ENCODE measurements at regions not wholly inside any gene's neighbourhood (a gene's known extent, or its start where the extent isn't known, plus 50 kb on each side); places are given as distances from the start of the nearest gene placed in this dataset.

GRCh38 chr10:124225467-124226270, 132.3 kb upstream of the CHST15 start:
- DNase-seq: no peak

- no peak for DNase-seq
Measured at GRCh38 chr10:124225029-124225466, 131.7 kb upstream of the CHST15 start.

DNA sequence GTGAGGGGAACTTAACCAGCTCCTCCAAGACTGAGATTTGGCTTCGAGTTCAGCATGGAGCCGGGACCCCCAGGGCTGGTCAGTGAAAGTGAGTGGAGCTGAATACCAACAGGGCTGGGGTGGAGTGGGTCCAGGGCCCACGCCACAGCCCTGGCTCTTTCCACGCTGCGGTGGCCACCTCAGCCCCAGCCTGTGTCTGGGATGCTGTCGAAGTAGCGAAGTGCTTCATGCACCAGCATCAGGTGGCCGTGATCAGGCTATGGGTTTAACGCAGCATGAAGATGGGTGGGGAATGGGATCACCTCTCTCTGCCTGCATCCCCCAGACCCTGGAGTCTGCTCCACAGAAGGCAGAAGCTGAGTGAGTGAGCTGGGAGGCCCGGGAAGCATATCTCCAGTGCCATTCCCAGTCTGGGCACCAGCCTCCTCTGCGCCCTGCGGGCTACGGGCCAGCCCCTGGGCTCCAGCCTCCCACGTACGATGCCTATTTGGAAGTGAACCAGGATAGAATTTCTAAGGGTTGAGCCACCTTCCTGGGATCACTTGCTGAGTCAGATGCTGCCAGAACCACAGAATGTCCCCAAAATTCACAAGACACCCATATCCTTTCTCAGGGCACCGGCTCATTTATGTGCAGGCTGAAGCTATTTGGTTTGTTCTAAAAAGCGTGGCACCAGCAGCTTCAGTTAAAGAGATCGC, 131.1 kb upstream of the CHST15 start:
- DNase-seq: no peak

DNA sequence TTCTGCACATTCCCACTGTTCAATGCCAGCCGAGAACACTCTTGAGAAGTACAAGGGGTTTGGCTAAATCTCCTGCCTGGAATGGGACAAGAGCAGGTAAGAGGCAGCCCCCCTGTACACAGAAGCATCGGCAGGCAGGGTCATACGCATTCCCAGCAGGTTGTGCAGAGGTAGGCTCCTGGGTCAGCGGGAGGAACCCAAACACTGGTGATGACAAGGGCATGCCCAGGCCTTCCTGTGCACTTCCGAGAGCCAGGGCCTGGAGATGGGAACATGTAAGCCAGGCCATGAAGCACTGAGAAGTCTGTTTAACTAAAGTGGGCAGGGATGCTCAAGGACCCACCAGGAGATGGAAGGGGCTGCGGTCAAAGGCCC, 130.3 kb upstream of the CHST15 start:
- no peak for DNase-seq

DNA sequence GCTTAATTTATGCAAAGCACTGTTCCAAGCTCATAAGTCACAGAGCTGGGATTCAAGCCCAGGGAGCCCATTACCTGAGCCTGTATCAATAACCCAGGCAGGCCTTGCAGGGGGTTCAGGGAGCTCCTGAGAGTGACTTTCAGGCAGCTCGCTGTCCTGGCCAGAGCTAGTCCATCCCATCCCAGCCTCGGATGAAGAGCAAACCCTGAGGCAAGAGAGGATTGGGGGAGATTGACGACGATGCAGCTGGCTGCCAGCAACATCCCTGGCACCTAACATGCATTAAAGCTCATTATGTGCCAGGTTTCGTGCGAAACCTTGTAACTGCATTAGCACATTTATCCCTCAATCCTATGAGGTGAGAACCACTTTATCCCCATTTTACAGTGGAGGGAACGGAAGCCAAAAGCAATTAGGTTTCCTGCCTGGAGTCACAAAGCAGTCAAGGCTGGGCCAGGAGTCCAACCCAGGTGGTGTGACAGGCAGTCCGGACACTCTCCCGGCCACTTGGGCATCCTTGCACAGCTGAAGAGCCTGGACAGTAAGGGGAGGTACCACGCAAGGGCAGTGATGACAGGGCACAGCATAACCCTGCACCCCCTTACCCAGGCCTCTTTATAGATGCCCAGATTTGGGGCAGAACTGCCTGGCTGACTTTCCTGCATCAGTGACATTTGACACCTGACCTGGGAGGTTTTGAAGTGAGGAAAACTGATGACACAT, 129.8 kb upstream of the CHST15 start:
- no peak for DNase-seq

GRCh38 chr10:124222318-124222987, 129.1 kb upstream of the CHST15 start:
- DNase-seq: no peak

- DNase-seq: no peak
Measured at GRCh38 chr10:124221356-124222317, 128.2 kb upstream of the CHST15 start.

DNA sequence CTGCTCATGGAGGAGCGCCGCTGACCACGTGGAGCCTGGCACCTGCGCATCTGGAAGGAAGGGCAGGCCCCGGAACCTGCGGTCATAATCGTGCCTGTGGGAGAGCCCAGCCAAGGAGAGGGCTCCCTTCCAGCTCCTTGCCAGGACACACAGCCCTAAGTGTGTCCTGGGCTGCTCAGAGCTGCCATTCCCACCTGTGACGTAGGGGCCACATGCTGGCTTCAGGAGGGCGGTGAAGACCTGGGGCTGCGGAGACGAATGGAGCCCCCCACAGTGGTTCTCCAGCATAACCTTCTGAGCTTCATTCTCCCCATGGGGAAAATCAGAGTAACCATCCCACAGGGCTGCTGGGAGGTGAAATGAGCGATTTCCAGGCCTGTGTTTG, 127.6 kb upstream of the CHST15 start:
- DNase-seq: no peak

DNA sequence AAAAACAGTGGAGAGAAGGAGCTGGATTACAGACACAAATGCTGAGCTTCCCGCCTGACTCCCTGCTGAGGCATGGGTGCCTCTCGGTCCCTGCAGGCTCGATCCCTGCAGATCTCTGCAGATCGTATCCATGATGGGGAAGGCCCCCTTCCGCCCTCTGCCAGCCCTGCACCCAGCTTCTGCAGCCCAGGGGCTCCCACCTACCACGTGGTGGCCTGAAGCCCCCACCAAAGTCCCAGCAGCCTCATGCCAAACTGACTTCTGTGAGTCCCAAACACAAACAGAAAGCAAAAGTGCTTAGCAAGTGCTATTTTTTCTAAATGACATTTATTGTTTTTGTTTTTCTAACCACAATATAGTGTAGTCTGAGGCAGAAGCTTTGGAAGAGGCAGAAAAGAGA, 127.1 kb upstream of the CHST15 start:
- DNase-seq: no peak

- DNase-seq: no peak
Measured at GRCh38 chr10:124219655-124220054, 126.3 kb upstream of the CHST15 start.

GRCh38 chr10:124219062-124219461, 125.7 kb upstream of the CHST15 start:
- no peak for DNase-seq

- DNase-seq: no peak
Measured at GRCh38 chr10:124217906-124218804, 124.8 kb upstream of the CHST15 start.

- DNase-seq: no peak
Measured at GRCh38 chr10:124217031-124217430, 123.6 kb upstream of the CHST15 start.

DNA sequence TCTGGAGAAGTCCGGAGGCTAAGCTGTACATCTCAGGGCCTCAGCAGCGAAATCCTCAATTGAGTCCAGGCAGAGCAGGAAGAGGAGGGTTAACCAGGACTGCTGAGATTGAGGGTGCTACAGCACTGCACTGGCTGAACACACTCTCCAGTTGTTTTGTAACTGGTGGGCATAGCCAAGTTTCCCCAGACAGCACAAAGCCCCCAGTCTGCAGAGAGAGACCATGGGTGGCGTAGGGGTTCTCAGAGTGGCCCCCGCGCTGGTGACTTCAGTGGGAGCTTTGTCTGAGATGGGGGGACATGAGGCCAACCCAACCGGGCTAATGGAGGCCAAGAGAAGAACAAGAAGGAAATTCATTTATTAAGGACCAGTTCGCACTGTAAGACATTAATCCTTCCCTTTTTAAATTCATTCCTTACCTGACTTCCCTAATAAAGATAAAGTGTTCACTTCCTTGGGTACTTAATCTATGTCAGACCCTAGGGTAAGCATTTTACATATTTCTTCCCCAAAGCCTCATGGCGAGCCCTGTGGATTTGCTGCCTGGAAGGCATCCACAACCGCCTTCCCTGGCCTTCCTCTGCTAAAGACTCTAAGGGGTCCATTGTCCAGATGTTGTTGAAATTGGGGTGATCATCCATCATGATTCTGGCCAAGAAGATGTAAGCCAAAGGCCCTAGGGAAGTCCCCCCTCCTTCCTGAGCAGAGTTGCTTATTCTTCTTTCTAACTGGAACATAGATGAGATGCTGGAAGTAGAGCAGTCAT, 121.4 kb upstream of the CHST15 start:
- DNase-seq: no peak

DNA sequence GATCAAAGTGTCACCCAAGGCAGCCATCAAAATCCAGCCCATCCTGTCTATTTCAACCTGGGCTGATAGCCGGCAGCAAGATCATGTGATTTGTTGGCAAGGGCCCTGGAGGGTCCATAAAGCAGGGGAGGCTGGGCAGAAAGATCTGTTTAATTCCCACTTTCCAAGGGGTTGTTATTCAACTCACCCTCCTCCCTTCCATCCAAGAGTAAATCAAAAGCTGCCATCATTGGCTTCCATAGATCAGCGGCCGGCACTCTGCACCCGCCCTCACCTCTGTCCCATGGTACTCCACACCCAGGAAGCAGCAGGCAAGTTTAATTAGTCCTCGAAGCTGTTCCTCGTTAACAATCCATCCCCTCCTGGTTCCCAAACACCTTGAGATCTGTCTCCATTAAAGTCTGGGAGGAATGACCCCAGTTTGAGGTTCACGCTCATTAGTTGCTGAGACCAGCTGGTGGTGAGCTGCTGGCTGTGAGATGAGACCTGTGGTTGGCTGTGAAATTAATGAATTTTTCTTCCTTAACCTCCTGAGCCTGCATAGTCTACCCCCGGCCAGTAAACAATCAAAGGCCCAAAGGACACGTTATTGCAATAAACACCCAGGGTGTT, 120.6 kb upstream of the CHST15 start:
- DNase-seq: no peak

DNA sequence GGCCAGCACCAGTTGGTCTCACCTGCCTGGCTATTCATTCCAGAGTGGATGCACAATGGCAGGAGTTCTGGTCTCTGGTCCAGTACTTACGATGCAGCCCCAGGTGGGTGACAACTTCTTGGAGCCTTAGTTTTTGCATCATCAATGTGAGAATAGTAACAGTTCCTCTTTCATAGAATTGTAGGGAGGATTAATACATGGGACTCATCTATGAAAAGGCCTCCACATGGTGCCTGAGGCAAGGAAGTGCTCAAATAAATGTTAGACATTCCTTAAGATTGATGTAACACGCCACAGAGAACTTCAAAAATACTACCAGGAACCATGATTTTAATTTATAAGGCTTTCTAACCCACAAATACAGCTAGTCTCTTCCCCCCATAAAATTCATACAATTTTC, 120.1 kb upstream of the CHST15 start:
- DNase-seq: no peak

DNA sequence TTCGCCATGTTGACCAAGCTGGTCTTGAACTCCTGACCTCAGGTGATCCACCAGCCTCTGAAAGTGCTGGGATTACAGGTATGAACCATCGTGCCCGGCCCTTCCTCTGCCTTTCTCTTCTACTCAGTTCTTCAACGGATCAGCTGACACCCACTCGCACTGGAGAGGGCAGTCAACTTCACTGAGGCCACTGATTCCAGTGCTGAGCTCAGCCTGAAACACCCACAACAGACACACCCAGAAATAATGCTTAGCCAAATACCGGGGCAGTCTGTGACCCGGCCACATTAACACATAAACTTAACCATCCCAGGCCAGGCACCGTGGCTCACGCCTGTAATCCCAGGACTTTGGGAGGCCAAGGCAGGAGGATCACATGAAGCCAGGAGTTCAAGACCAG, 119.3 kb upstream of the CHST15 start:
- no peak for DNase-seq

GRCh38 chr10:124211921-124212320, 118.5 kb upstream of the CHST15 start:
- no peak for DNase-seq

- no peak for DNase-seq
Measured at GRCh38 chr10:124210263-124210662, 116.9 kb upstream of the CHST15 start.

DNA sequence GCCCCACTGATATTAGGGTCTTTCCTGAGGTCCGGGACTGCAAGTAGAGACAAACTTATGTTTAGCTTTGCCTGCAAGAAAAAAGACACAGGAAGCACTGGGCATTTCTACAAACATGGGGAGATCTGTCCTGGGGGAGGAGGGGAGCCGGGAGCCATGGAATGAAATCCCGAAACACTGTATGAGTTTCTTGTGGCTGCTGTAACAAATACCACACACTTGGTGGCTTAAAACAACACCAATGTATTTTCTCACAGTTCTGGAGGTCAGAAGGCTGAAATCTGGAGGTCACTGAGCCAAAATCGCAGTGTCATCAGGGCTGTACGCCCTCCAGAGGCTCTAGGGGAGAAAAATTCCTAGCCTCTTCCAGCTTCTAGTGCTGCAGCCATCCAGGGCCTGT, 114.0 kb upstream of the CHST15 start:
- DNase-seq: no peak
